ENCODE measurements at regions not wholly inside any gene's neighbourhood (a gene's known extent, or its start where the extent isn't known, plus 50 kb on each side); places are given as distances from the start of the nearest gene placed in this dataset.
A peak's percentile ranks its signal among the peaks of the same experiment; 100 is the strongest.

GRCh38 chr6:76684875-76685274 is 612.4 kb upstream of the IMPG1 start:
- no peak overlapping the region for H3K4me3 ChIP-seq (ENCODE audit: low read length in 2 of 2)
- Mint-ChIP-seq H3K4me1 (no peaks in the 10 kb centered on the region), H3K36me3 (no peaks in the 10 kb centered on the region), H3K4me3 (no peak overlapping the region), H3K9me3 (peaks cover 0 to 19% (median 14%) of the 10 kb centered on the region in 8 donors), H3K27ac (no peak overlapping the region), H3K27me3 (no peaks in the 10 kb centered on the region)
- ChIA-PET CTCF (ENCODE audit: partially characterized antibody) (no interaction called here), POLR2A (ENCODE audit: partially characterized antibody) (no interaction called here)
- DNase-seq = peak in 1 of 5 donors; percentile 13
- no peaks in the 10 kb centered on the region for H3K36me3 ChIP-seq (ENCODE audit: insufficient read depth, low read length)
- no peak overlapping the region for H3K27ac ChIP-seq (ENCODE audit: low read depth, low read length)
- H3K27me3 ChIP-seq (ENCODE audit: insufficient read depth, low read length) = no peaks in the 10 kb centered on the region
- no peaks in the 10 kb centered on the region for H3K4me1 ChIP-seq (ENCODE audit: insufficient read depth, low read length)
- H3K9me3 ChIP-seq (ENCODE audit: control insufficient read depth in 1 of 2, low read length in 2 of 2) = no peaks in the 10 kb centered on the region
- intact Hi-C loops (cut with micrococcal nuclease) = no loop called here

- ChIA-PET POLR2A (ENCODE audit: partially characterized antibody) (no interaction called here), CTCF (ENCODE audit: partially characterized antibody) (no interaction called here)
- Mint-ChIP-seq H3K4me1 (no peaks in the 10 kb centered on the region), H3K27me3 (no peaks in the 10 kb centered on the region), H3K27ac (no peak overlapping the region), H3K4me3 (peak overlapping the region in 1 of 8 donors; percentile 12), H3K9me3 (peaks cover 0 to 18% (median 10%) of the 10 kb centered on the region in 8 donors), H3K36me3 (no peaks in the 10 kb centered on the region)
- Histone ChIP-seq H3K36me3 (ENCODE audit: insufficient read depth, low read length) (no peaks in the 10 kb centered on the region), H3K9me3 (ENCODE audit: control insufficient read depth in 1 of 2, low read length in 2 of 2) (no peaks in the 10 kb centered on the region), H3K27me3 (ENCODE audit: insufficient read depth, low read length) (no peaks in the 10 kb centered on the region), H3K4me3 (ENCODE audit: low read length in 2 of 2) (no peak overlapping the region), H3K27ac (ENCODE audit: low read depth, low read length) (no peak overlapping the region), H3K4me1 (ENCODE audit: insufficient read depth, low read length) (no peaks in the 10 kb centered on the region)
- DNase-seq = no peak
- intact Hi-C loops (cut with micrococcal nuclease) = no loop called here
Measured at GRCh38 chr6:76683985-76684384, 611.5 kb upstream of the IMPG1 start.

GRCh38 chr6:76682842-76683241 is 610.4 kb upstream of the IMPG1 start:
- H3K27me3 Mint-ChIP-seq = no peaks in the 10 kb centered on the region
- ChIA-PET POLR2A (ENCODE audit: partially characterized antibody) (no interaction called here), CTCF (ENCODE audit: partially characterized antibody) (no interaction called here)
- H3K36me3 Mint-ChIP-seq = no peaks in the 10 kb centered on the region
- H3K27ac Mint-ChIP-seq = no peak overlapping the region
- intact Hi-C loops (cut with micrococcal nuclease) = no loop called here
- Histone ChIP-seq H3K9me3 (ENCODE audit: control insufficient read depth in 1 of 2, low read length in 2 of 2) (no peaks in the 10 kb centered on the region), H3K27ac (ENCODE audit: low read depth, low read length) (no peak overlapping the region), H3K27me3 (ENCODE audit: insufficient read depth, low read length) (no peaks in the 10 kb centered on the region), H3K4me3 (ENCODE audit: low read length in 2 of 2) (no peak overlapping the region), H3K36me3 (ENCODE audit: insufficient read depth, low read length) (no peaks in the 10 kb centered on the region), H3K4me1 (ENCODE audit: insufficient read depth, low read length) (no peaks in the 10 kb centered on the region)
- H3K9me3 Mint-ChIP-seq = peaks cover 0 to 16% (median 6%) of the 10 kb centered on the region in 8 donors
- H3K4me3 Mint-ChIP-seq = no peak overlapping the region
- no peak for DNase-seq
- no peaks in the 10 kb centered on the region for H3K4me1 Mint-ChIP-seq

GRCh38 chr6:76681781-76682180 is 609.3 kb upstream of the IMPG1 start:
- POLR2A ChIA-PET (ENCODE audit: partially characterized antibody) = no interaction called here
- no peaks in the 10 kb centered on the region for H3K4me1 Mint-ChIP-seq
- Histone ChIP-seq H3K27me3 (ENCODE audit: insufficient read depth, low read length) (no peaks in the 10 kb centered on the region), H3K36me3 (ENCODE audit: insufficient read depth, low read length) (no peaks in the 10 kb centered on the region), H3K9me3 (ENCODE audit: control insufficient read depth in 1 of 2, low read length in 2 of 2) (no peaks in the 10 kb centered on the region), H3K4me1 (ENCODE audit: insufficient read depth, low read length) (no peaks in the 10 kb centered on the region), H3K4me3 (ENCODE audit: low read length in 2 of 2) (no peak overlapping the region), H3K27ac (ENCODE audit: low read depth, low read length) (no peak overlapping the region)
- no peak for DNase-seq
- H3K9me3 Mint-ChIP-seq = peaks cover 0 to 10% (median 4%) of the 10 kb centered on the region in 8 donors
- intact Hi-C loops (cut with micrococcal nuclease) = no loop called here
- no peaks in the 10 kb centered on the region for H3K36me3 Mint-ChIP-seq
- H3K4me3 Mint-ChIP-seq = no peak overlapping the region
- H3K27me3 Mint-ChIP-seq = no peaks in the 10 kb centered on the region
- no peak overlapping the region for H3K27ac Mint-ChIP-seq
- CTCF ChIA-PET (ENCODE audit: partially characterized antibody) = no interaction called here

GRCh38 chr6:76677017-76677416 is 604.6 kb upstream of the IMPG1 start:
- intact Hi-C loops (cut with micrococcal nuclease) = no loop called here
- Mint-ChIP-seq H3K4me3 (no peak overlapping the region), H3K9me3 (peaks cover 0 to 4% (median 0%) of the 10 kb centered on the region in 8 donors), H3K27ac (no peak overlapping the region), H3K27me3 (no peaks in the 10 kb centered on the region), H3K4me1 (no peaks in the 10 kb centered on the region), H3K36me3 (no peaks in the 10 kb centered on the region)
- H3K4me1 ChIP-seq (ENCODE audit: insufficient read depth, low read length) = no peaks in the 10 kb centered on the region
- ChIA-PET CTCF (ENCODE audit: partially characterized antibody) (no interaction called here), POLR2A (ENCODE audit: partially characterized antibody) (no interaction called here)
- no peak for DNase-seq
- H3K27ac ChIP-seq (ENCODE audit: low read depth, low read length) = no peak overlapping the region
- no peaks in the 10 kb centered on the region for H3K9me3 ChIP-seq (ENCODE audit: control insufficient read depth in 1 of 2, low read length in 2 of 2)
- H3K27me3 ChIP-seq (ENCODE audit: insufficient read depth, low read length) = no peaks in the 10 kb centered on the region
- no peak overlapping the region for H3K4me3 ChIP-seq (ENCODE audit: low read length in 2 of 2)
- no peaks in the 10 kb centered on the region for H3K36me3 ChIP-seq (ENCODE audit: insufficient read depth, low read length)

GRCh38 chr6:76671751-76672150 is 599.3 kb upstream of the IMPG1 start:
- H3K27ac Mint-ChIP-seq = no peak overlapping the region
- no peak for DNase-seq
- no peaks in the 10 kb centered on the region for H3K4me1 Mint-ChIP-seq
- no peaks in the 10 kb centered on the region for H3K27me3 ChIP-seq (ENCODE audit: insufficient read depth, low read length)
- ChIA-PET CTCF (ENCODE audit: partially characterized antibody) (no interaction called here), POLR2A (ENCODE audit: partially characterized antibody) (no interaction called here)
- peaks cover 0 to 6% (median under 1%) of the 10 kb centered on the region in 8 donors for H3K9me3 Mint-ChIP-seq
- H3K36me3 ChIP-seq (ENCODE audit: insufficient read depth, low read length) = no peaks in the 10 kb centered on the region
- no peak overlapping the region for H3K4me3 ChIP-seq (ENCODE audit: low read length in 2 of 2)
- H3K36me3 Mint-ChIP-seq = no peaks in the 10 kb centered on the region
- H3K9me3 ChIP-seq (ENCODE audit: control insufficient read depth in 1 of 2, low read length in 2 of 2) = no peaks in the 10 kb centered on the region
- H3K27me3 Mint-ChIP-seq = no peaks in the 10 kb centered on the region
- H3K27ac ChIP-seq (ENCODE audit: low read depth, low read length) = no peak overlapping the region
- intact Hi-C loops (cut with micrococcal nuclease) = no loop called here
- no peaks in the 10 kb centered on the region for H3K4me1 ChIP-seq (ENCODE audit: insufficient read depth, low read length)
- no peak overlapping the region for H3K4me3 Mint-ChIP-seq

GRCh38 chr6:76644231-76644630 is 571.8 kb upstream of the IMPG1 start:
- Mint-ChIP-seq H3K27me3 (no peaks in the 10 kb centered on the region), H3K27ac (no peak overlapping the region), H3K4me1 (no peaks in the 10 kb centered on the region), H3K36me3 (no peaks in the 10 kb centered on the region), H3K9me3 (peaks cover 0 to 10% (median 3%) of the 10 kb centered on the region in 8 donors), H3K4me3 (no peak overlapping the region)
- Histone ChIP-seq H3K36me3 (ENCODE audit: insufficient read depth, low read length) (no peaks in the 10 kb centered on the region), H3K9me3 (ENCODE audit: control insufficient read depth in 1 of 2, low read length in 2 of 2) (no peaks in the 10 kb centered on the region), H3K27me3 (ENCODE audit: insufficient read depth, low read length) (no peaks in the 10 kb centered on the region), H3K4me1 (ENCODE audit: insufficient read depth, low read length) (no peaks in the 10 kb centered on the region), H3K27ac (ENCODE audit: low read depth, low read length) (no peak overlapping the region), H3K4me3 (ENCODE audit: low read length in 2 of 2) (no peak overlapping the region)
- ChIA-PET POLR2A (ENCODE audit: partially characterized antibody) (no interaction called here), CTCF (ENCODE audit: partially characterized antibody) (no interaction called here)
- intact Hi-C loops (cut with micrococcal nuclease) = no loop called here
- DNase-seq = no peak

GRCh38 chr6:76639941-76640340 is 567.5 kb upstream of the IMPG1 start:
- DNase-seq = no peak
- Mint-ChIP-seq H3K4me3 (no peak overlapping the region), H3K4me1 (no peaks in the 10 kb centered on the region), H3K36me3 (no peaks in the 10 kb centered on the region), H3K9me3 (peaks cover 0 to 9% (median 4%) of the 10 kb centered on the region in 8 donors), H3K27ac (no peak overlapping the region), H3K27me3 (no peaks in the 10 kb centered on the region)
- Histone ChIP-seq H3K4me3 (ENCODE audit: low read length in 2 of 2) (no peak overlapping the region), H3K9me3 (ENCODE audit: control insufficient read depth in 1 of 2, low read length in 2 of 2) (no peaks in the 10 kb centered on the region), H3K4me1 (ENCODE audit: insufficient read depth, low read length) (no peaks in the 10 kb centered on the region), H3K27ac (ENCODE audit: low read depth, low read length) (no peak overlapping the region), H3K27me3 (ENCODE audit: insufficient read depth, low read length) (no peaks in the 10 kb centered on the region), H3K36me3 (ENCODE audit: insufficient read depth, low read length) (no peaks in the 10 kb centered on the region)
- CTCF ChIA-PET (ENCODE audit: partially characterized antibody) = no interaction called here
- POLR2A ChIA-PET (ENCODE audit: partially characterized antibody) = no interaction called here
- intact Hi-C loops (cut with micrococcal nuclease) = no loop called here

All from CD4-positive, alpha-beta memory T cell (primary cell).